HG02885 (cell line): ENCODE measurements at regions not wholly inside any gene's neighbourhood (a gene's known extent, or its start where the extent isn't known, plus 50 kb on each side); places are given as distances from the start of the nearest gene placed in this dataset.

Experiments used
- ATAC-seq: cut with Tn5 transposase; IDR thresholded peaks from one replicate; pipeline ENCODE4 v1.9.1; 2021; ENCODE audit warnings: mild to moderate bottlenecking; ENCODE audit not compliant: unreplicated experiment, poor library complexity

DNA sequence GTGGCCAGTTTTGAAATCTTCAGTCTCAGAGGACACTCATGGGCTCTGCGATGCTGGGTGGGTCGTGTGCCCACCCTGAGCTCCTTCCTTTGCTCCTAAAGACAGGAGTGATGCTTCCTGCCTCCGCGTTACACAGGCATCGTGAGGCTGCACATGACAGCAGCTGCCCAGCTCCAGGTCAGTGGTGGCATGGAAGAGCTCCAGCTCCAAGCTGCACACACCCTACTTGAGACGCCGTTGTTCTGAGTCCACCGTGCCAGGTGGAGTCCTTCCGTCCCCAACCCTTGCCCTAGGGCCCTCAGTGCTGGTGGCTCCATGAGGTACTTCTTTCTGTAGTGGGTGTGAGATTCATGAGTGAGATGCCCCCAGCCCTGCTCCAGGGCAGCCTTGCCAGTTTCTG is 794.1 kb downstream of the BRD1 start:
- ATAC-seq: no peak

DNA sequence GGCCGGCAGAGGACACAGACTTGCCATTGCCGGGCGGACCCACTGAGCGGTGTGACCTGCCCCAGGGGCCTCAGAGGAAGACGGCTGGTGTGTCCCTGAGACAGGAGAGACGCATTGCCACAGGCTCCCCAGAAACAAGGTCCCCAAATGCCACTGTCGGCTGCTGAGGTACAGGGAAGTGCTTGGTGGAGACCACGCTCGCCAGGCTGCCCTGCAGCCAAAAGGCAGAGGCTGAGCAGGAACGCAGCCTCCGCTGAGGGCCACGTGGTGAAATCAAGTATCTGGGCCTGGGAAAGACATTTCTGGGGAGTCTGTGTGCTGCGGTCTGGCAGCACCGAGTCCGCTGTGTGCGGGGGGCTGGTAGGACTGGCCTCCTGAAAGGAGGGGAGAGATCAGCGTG is 794.9 kb downstream of the BRD1 start:
- no peak for ATAC-seq

GRCh38 chr22:49031746-49032330 is 795.8 kb downstream of the BRD1 start:
- ATAC-seq: no peak

GRCh38 chr22:49028111-49028510 is 799.6 kb downstream of the BRD1 start:
- no peak for ATAC-seq

- no peak for ATAC-seq
These were observed 800.4 kb downstream of the BRD1 start for GRCh38 chr22:49027368-49027670.

DNA sequence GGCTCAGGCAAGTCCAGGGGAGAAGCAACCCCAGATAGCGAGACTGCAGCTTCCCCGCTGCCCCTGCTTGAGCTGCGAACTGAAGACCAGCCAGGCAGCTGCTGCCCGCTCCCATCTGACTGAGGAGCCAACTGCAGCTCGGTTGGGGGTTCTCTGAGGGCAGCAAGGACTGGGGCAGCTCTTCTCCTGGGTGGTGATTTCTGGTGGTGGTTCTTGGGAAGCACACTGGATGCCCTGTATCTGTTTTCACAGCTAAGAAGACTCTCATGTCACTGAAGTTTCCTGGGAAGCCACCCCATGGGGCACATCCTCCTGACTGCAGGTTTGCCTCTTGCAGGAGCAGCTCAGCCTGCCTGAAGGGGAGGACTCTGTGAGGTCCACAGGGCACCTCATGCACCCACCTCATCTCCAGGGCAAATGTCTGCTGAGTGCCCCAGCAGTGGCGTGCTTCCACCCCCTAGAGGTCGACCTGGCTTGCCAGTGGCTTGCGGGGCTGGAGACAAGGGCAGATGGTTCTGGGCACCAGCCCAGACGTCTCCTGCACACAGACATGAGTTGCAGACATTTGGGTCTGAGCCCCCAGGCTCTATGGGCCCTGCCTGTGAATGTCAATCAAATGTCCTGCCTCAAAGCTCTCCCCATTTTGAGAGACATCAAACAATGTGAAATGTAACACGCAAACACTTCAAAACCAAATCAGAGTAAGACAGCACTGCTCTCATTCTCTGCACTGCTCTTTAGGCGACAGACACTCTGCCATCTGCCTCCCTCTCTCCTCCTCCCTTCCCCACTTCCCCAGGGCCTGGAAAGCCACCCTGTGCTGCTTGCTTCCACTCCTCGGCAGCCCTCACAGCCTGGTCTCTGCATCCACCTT is 800.9 kb downstream of the BRD1 start:
- ATAC-seq: no peak

DNA sequence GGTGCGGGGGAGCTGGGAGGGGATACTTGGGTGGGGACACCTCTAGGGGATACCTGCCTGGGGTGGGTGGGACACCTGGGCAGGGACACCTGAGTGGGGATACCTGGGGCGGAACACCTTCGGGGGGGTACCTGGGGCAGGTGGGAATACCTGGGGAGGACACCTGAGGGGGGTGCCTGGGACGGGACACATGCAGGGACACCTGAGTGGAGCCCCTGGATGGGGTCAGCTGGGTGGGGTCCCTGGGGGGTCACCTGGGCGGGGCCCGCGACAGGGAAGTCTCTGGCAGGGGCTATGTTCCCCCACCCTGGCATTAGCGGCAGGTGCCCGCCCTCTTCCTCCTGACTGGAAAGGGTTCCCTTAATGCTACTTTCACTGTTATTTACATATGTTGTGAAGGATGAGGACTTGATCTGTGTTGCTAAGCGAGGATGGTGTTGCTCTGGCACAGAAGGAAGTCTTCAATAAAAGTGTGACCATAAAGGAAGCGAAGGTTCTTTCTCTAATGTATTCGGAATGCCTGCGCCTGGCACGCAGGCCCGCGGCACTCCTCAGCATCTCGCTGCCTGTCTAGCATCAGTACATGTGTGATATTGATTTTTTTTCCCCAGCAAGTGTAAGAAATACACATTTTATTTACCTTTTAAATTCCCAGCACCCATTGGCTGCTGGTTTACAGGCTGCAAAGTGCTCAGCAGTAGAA is 801.7 kb downstream of the BRD1 start:
- no peak for ATAC-seq

- no peak for ATAC-seq
These were observed 802.8 kb downstream of the BRD1 start for GRCh38 chr22:49024775-49025440.

- ATAC-seq: no peak
These were observed 803.5 kb downstream of the BRD1 start for GRCh38 chr22:49023879-49024774.

GRCh38 chr22:49023161-49023878 is 804.4 kb downstream of the BRD1 start:
- no peak for ATAC-seq

DNA sequence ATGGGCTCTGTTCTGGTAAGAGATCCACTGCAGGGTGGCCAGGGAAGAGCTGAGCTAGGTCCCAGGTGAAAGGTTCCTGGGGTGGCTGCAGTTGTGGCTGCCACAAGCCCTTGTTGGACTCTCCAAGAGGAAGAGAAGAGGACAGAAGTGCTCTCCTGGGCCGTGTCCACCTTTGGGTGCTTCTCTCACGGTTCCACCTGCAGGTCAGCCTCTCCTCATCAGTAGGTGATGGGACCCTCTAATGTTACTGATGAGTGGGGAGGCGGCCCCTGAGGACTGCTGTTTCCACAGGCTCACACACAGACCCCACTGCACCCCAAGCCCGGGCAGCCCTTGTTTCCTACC is 804.9 kb downstream of the BRD1 start:
- ATAC-seq: no peak

- ATAC-seq: no peak
These were observed 805.5 kb downstream of the BRD1 start for GRCh38 chr22:49021926-49022815.

- ATAC-seq: no peak
These were observed 806.3 kb downstream of the BRD1 start for GRCh38 chr22:49021131-49021925.

- no peak for ATAC-seq
These were observed 807.6 kb downstream of the BRD1 start for GRCh38 chr22:49019737-49020713.

- no peak for ATAC-seq
These were observed 809.1 kb downstream of the BRD1 start for GRCh38 chr22:49018601-49019000.

DNA sequence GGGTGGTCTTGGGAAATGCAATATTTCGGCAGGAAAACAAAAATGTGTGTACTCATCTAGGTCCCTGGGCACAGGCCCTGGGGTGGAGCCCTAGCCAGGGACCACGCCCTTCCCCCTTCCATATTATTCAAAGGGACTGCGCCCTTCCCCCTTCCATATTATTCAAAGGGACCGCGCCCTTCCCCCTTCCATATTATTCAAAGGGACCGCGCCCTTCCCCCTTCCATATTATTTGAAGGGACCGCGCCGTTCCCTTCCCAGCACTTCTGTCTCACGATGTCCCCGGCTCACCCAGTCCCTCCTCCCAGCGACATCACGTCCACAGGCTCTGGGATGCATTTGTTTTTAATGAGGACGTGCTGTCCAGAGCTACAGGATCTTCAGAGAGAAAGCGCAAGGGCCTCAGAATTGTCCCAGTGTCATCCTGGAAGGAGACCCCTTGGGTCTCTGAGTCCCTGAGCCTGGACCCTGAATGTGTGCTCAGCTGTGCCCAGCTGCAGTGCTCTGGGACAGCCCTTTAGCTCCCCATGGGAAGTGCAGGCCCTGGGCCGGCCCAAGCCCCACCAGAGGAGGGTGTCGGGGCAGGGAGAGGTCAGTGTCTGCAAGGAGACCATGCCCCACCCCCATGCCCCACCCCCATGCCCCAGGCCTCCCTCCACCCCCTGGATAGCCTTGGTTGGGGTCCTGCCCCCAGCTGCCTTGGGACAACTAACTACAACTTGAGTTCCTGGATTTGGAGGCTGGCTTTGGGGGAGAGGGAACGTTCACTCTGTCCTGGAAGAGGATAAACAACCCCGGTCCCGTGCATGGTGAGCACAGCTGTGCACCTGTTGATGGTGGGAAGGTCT is 810.0 kb downstream of the BRD1 start:
- no peak for ATAC-seq
